Left lung (tissue), 4 donors: ENCODE measurements at regions not wholly inside any gene's neighbourhood (a gene's known extent, or its start where the extent isn't known, plus 50 kb on each side); places are given as distances from the start of the nearest gene placed in this dataset.

Experiments used
- ATAC-seq: fragments of 200-7000 bp; cut with Tn5 transposase; one replicate; pipeline ENCODE4 v1.9.1; 2020; ENCODE audit warnings: moderate library complexity
- DNase-seq, 4 donors: peaks; one replicate each; pipeline ENCODE4 v3.0.0-alpha.2; 2013 to 2020
- H3K27ac ChIP-seq, 2 donors: fragments of 200-600 bp; sonication (generic) in 1 of 2; one replicate each; pipeline versions ENCODE4 v1.5.0 to v1.8.0; 2020 to 2021
- H3K27me3 ChIP-seq, 2 donors: fragments of 200-600 bp; sonication (generic) in 1 of 2; one replicate each; pipeline versions ENCODE4 v1.5.0 to v1.8.0; 2020 to 2021
- H3K36me3 ChIP-seq, 2 donors: fragments of 200-600 bp; sonication (generic) in 1 of 2; one replicate each; pipeline versions ENCODE4 v1.5.0 to v1.8.0; 2020 to 2021
- H3K4me1 ChIP-seq, 2 donors: fragments of 200-600 bp; one replicate each; pipeline ENCODE4 v1.8.0; 2021
- H3K4me3 ChIP-seq, 2 donors: fragments of 200-600 bp; sonication (generic) in 1 of 2; one replicate each; pipeline versions ENCODE4 v1.5.0 to v1.8.0; 2020 to 2021; ENCODE audit warnings: mild to moderate bottlenecking in 1 of 2
- H3K9me3 ChIP-seq, 2 donors: fragments of 200-600 bp; sonication (generic) in 1 of 2; one replicate each; pipeline versions ENCODE4 v1.5.0 to v1.8.0; 2020 to 2021
- CTCF ChIP-seq, 2 donors: fragments of 200-600 bp; sonication (generic) in 1 of 2; IDR thresholded peaks; one replicate each; pipeline versions ENCODE4 v1.5.0 to v1.8.0; 2021; ENCODE audit warnings: antibody characterized with exemption in 2 of 2
- intact Hi-C, 2 donors: fragments of 100-400 bp; cut with DNase I; formaldehyde crosslinking; loops; one replicate each; pipeline versions ENCODE4 v1.11.2 to v1.14.2; 2022
- donor health status: DM: no; HTN: yes; CAD: no.
- donor health status: DM: no; HTN: no; CAD: no.

GRCh38 chr6:169384291-169384690 is 130.6 kb upstream of the THBS2 start:
- no peak for TF ChIP-seq CTCF (IDR thresholded peaks at IDR 0.05)
- DNase-seq = no peak
- Histone ChIP-seq H3K4me1 (no peaks in the 10 kb centered on the region), H3K4me3 (no peak overlapping the region), H3K27ac (no peak overlapping the region), H3K27me3 (no peaks in the 10 kb centered on the region), H3K9me3 (peaks cover 0 to 2% of the 10 kb centered on the region in 2 donors), H3K36me3 (no peaks in the 10 kb centered on the region)
- intact Hi-C loops = no loop called here
- ATAC-seq = no peak

- TF ChIP-seq CTCF (IDR thresholded peaks at IDR 0.05) = no peak
- ATAC-seq = no peak
- intact Hi-C loops = no loop called here
- no peak for DNase-seq
- Histone ChIP-seq H3K27me3 (no peaks in the 10 kb centered on the region), H3K27ac (no peak overlapping the region), H3K4me1 (no peaks in the 10 kb centered on the region), H3K9me3 (no peaks in the 10 kb centered on the region), H3K36me3 (no peaks in the 10 kb centered on the region), H3K4me3 (no peak overlapping the region)
Measured at GRCh38 chr6:169383265-169383664, 129.6 kb upstream of the THBS2 start.

- no peak overlapping the region for H3K27ac ChIP-seq
- TF ChIP-seq CTCF (IDR thresholded peaks at IDR 0.05) = no peak
- no peaks in the 10 kb centered on the region for H3K9me3 ChIP-seq
- intact Hi-C loops = no loop called here
- no peak overlapping the region for H3K4me3 ChIP-seq
- no peaks in the 10 kb centered on the region for H3K36me3 ChIP-seq
- no peak for DNase-seq
- ATAC-seq = no peak
- no peaks in the 10 kb centered on the region for H3K4me1 ChIP-seq
- H3K27me3 ChIP-seq = no peaks in the 10 kb centered on the region
Measured at GRCh38 chr6:169382735-169383134, 129.1 kb upstream of the THBS2 start.

DNA sequence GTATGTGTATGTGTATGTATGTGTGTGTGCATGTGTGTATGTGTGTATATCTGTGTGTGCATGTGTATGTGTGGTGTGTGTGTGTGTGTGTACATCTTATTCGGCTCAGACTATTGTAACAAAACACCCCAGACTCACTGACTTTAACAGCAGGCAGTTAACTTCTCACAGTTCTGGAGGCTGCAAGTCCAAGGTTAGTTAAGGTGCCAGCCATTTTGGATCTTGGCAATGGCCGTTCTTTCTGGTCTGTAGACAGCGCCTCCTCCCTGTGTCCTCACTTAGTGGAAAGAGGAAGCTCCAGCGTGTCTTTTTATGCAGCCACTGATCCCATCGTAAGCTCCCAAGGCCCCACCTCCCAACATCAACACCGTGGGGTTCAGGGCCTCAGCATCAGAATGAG is 128.3 kb upstream of the THBS2 start:
- intact Hi-C loops = no loop called here
- no peak for TF ChIP-seq CTCF (IDR thresholded peaks at IDR 0.05)
- no peaks in the 10 kb centered on the region for H3K36me3 ChIP-seq

DNA sequence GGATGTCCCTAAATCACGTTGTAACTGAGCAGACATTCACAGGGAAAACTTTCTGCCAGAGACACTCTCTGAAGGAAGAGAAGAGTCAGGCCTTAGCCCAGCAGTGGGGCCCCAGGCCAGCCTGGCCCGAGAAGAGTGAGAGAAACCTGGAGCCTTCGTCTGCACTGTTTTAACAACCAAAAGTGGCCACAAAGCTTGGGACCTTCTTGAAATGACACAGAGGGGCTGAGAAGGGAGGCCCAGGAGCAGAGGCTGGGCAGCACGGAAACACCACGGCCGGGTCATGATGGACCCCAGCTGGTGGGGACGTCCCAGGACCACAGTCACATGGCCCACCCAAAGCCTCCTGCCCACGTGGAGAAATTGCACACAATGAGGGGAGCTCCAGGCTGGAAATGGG is 126.8 kb upstream of the THBS2 start:
- no peak for TF ChIP-seq CTCF (IDR thresholded peaks at IDR 0.05)
- no peak overlapping the region for H3K4me3 ChIP-seq
- no peaks in the 10 kb centered on the region for H3K36me3 ChIP-seq
- no peak overlapping the region for H3K27ac ChIP-seq
- DNase-seq (no peak), ATAC-seq (no peak)
- H3K9me3 ChIP-seq = peaks cover 0 to 9% of the 10 kb centered on the region in 2 donors
- no peaks in the 10 kb centered on the region for H3K27me3 ChIP-seq
- intact Hi-C loops = no loop called here
- no peaks in the 10 kb centered on the region for H3K4me1 ChIP-seq

More for the DNA sequence above, 128.3 kb upstream of the THBS2 start:
- Histone ChIP-seq H3K4me1 (no peaks in the 10 kb centered on the region), H3K27ac (no peak overlapping the region), H3K4me3 (no peak overlapping the region), H3K27me3 (no peaks in the 10 kb centered on the region), H3K9me3 (no peaks in the 10 kb centered on the region)
- DNase-seq (no peak), ATAC-seq (no peak)
